Hindlimb muscle (tissue), 1 donor: ENCODE measurements at regions not wholly inside any gene's neighbourhood (a gene's known extent, or its start where the extent isn't known, plus 50 kb on each side); places are given as distances from the start of the nearest gene placed in this dataset.
"Not testable (repeated sequence)": the region's sequence is repeated elsewhere in the genome, so short reads cannot be mapped to it uniquely, and the experiment has no call there.

Experiments used
- DNase-seq: peaks from one replicate; pipeline ENCODE4 v3.0.0-alpha.2; 2013

- DNase-seq, result no peak
Observed at GRCh38 chr2:184210329-184210728, 388.0 kb upstream of the ZNF804A start.

- DNase-seq, result no peak
Observed at GRCh38 chr2:184215745-184216144, 382.6 kb upstream of the ZNF804A start.

- DNase-seq, result no peak
Observed at GRCh38 chr2:184256611-184257010, 341.7 kb upstream of the ZNF804A start.

DNA sequence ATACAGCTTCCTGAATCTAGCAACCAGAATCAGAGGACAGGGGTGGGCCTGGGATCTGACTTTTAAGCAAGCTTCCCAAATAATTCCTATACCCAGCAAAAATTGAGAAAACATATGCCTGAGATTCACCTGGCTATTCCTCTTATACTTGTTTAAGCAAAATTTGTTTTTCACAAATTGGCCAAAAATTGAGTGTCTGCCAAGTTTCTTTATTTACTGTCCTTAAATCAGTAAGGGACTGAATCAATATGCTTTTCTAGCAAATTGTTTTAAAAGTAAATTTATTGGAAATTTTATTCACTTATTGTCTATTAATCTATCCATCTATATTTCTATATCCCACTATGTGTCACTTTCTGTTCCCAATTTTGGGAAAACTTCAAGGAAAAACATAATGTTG is 337.0 kb upstream of the ZNF804A start:
- no peak for DNase-seq

DNA sequence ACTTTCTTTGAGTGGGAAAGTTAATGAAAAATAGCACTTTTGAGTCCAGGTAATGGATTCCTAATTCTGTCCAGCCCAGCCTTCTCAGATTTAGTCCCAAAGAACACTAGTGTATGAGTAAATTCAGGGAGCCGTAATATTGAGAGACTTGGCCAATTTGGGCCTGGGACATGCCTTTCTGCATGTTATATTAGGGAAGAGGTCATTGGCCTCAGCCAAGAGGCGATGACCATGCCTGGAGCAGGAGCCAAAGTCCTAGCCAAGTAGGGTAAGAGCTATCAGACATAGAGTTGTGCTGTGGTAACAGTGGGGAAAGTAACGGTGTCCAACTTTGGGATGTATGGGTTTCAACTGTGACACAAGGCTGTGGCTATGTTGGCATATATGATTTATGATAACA is 336.5 kb upstream of the ZNF804A start:
- DNase-seq, result no peak

DNA sequence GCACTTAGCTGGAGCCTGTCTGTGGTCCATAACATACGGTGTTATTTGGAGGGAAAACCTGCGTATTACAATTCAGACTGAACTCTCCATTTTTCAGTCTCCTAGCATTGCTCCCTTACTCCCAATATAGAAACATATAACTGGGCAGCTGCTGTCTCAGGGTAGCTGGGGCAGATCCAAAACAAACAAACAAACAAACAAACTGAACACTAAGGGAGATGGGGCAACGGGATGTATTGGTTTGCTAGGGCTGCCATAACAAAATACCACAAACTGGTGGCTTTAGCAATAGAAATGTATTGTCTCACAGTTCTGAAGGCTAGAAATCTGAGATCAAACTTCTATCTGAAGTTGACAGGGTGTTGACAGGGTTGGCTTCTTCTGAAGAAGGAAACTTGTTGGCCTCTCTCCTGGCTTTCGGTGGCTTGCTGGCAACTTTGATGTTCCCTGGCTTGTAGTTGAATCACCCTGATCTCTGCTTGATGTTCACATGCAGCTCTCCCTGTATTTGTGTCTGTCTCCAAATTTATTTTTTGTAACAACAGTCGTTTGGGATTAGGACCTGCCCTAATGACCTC is 329.3 kb upstream of the ZNF804A start:
- no peak for DNase-seq

DNA sequence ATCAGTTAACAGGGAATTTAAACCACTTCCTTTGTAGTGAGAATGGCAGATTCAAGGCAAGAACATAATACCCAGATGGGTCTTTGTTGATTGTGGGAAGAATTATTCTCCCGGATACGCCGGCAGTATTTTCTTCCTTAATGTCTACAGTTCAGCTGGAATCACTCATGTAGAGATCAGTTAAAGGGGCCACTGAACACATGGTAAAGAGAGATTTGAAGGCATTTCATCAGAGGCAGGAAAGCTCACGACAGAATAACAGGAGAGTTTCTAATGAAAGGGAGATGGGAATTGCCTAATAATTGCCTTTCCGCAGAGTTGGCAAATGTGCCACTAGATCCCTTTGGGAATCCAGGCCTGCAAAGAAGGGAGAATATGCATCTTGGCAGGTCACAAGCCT is 327.7 kb upstream of the ZNF804A start:
- no peak for DNase-seq

DNA sequence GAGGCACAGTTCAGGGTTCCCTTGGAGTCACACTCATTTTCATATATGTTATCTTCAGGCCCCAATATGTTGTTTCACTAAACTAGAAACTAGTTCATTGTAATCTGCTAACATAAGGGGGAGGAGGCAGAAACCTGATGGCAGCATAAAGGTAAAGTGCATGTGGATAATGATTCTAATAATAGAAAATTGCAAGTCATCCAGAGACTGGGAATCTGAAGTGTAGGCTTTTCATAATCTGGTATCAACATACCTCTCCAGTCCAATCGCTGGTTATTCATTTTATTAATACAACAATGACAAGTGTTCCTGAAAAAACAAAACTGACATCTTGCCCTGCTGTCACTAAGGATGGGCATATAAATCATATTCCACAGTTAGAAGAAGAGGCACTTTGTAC is 326.3 kb upstream of the ZNF804A start:
- no peak for DNase-seq

GRCh38 chr2:184294831-184295230 is 303.5 kb upstream of the ZNF804A start:
- no peak for DNase-seq

- DNase-seq, result no peak
Observed at GRCh38 chr2:184297085-184297484, 301.2 kb upstream of the ZNF804A start.

GRCh38 chr2:184302506-184302905 is 295.8 kb upstream of the ZNF804A start:
- DNase-seq, result no peak

GRCh38 chr2:184304006-184304405 is 294.3 kb upstream of the ZNF804A start:
- DNase-seq, result no peak

GRCh38 chr2:184305105-184305504 is 293.2 kb upstream of the ZNF804A start:
- no peak for DNase-seq

- DNase-seq, result no peak
Observed at GRCh38 chr2:184308706-184309105, 289.6 kb upstream of the ZNF804A start.

- no peak for DNase-seq
Observed at GRCh38 chr2:184312970-184313369, 285.4 kb upstream of the ZNF804A start.

DNA sequence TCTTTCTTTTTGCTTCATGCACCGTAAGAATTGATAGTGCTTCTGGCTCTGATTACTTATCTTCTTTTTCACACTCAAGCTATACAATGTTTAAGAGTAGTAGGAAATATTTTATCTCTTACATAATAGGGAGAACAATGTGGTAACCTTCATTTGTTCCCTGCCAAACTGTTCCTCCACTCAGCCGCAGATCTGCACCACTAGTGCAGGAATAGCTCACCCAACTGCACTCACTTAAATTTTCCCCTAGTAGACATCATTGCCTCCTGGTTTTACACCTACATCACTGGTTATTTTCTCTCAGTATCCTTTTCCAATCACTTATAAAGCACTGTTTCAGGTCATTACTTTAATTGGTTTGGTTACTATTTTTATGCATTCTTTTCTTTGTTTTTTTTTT is 283.5 kb upstream of the ZNF804A start:
- no peak for DNase-seq

DNA sequence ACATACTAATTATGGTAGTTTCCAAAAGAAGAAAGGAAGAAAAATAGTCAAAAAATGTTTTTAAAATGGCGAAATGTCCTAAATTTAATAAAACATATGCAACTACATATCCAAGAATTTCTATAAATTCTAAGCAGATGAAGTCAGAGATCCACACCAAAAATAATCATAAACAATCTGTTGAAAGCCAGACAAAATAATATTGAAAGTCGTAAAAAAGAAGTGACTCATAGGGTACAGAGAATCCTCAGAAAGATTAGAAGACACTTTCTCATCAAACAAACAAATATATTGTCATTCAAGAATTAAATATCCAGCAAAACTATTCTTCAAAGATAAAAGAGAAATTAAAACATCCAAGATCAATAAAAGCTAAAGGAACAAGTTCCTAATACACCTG is 281.4 kb upstream of the ZNF804A start:
- no peak for DNase-seq

- DNase-seq, result no peak
Observed at GRCh38 chr2:184322615-184323014, 275.7 kb upstream of the ZNF804A start.

DNA sequence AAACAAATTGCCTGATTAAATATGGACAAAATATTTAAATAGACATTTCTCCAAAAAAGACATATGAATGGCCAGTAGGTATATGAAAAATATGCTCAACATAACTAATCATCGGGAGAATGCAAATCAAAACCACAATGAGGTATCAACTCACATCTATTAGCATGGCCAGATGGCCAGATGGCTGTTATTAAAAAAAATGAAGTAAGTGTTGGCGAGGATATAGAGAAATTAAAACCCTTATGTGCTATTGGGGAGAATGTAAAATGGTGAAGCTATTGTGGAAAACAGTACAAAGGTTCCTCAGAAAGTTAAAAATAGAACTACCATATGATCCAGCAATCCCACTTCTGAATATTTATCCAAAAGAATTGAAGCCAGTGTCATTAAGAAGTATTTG is 272.3 kb upstream of the ZNF804A start:
- no peak for DNase-seq

GRCh38 chr2:184327805-184328204 is 270.5 kb upstream of the ZNF804A start:
- DNase-seq, result not testable (repeated sequence)

DNA sequence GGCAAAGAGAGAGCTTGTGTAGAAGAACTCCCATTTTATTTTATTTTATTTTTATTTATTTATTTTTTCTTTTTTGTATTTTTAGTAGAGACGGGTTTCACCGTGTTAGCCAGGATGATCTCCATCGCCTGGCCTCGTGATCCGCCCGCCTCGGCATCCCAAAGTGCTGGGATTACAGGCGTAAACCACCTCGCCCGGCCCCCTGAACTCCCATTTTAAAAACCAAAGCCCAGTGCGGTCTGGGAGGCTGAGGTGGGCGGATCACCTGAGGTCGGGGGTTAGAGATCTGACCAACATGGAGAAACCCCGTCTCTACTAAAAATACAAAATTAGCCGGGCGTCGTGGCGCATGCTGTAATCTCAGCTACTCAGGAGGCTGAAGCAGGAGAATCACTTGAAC is 267.8 kb upstream of the ZNF804A start:
- not testable (repeated sequence) for DNase-seq

DNA sequence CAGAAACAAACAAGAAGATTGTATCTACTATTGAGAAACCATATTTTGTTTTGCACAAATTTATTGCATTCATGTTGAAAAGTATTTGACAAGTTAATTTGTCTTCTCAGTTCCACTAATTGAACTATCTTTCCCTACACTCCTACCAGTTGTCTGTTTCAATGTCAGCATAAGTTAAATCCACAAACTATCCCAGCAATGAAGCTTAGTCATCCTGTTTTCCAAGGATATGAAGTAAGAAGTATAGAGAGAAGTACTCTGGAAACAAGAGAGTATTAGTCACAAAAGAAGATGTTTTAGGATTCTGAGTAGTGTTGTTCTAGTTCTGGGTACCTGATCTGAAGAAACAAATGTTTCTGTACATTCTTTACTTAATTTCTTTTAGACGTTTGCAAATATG is 261.6 kb upstream of the ZNF804A start:
- DNase-seq, result no peak

DNA sequence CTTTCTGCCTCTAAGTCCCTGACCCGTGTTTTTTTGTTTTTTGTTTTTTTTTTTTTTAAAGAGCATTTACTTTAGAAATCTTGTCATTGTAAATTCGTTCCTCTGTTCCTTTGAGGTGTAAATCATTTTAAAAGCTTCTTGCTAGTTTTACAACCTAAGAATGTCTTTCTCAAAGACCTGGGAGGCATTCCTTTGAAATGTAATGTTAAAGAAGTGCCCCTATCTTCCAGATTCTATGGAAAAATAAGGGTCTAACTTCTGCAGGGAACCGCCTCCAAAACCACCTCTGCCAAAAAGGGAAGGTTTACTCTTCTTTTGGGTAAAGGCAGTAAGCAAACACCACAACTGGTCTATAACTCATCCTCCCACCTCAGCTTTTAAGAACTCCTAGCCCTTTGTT is 259.6 kb upstream of the ZNF804A start:
- no peak for DNase-seq

DNA sequence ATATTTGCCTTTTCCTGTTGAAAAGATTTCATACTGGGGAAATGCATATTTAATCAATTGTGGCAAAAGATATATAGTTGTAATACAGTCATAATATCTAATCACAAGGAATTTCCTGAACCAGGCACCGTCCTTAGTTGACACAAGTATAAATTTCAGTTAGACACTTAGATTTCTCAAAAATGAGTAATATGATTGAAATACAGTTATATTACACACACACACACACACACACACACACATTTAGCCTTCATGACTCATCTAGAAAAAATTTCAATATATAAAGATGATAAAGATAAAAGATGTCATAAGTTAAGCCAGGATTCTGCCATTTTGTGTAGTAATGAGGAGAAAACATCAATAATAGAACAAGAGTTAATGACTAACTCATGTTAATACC is 258.4 kb upstream of the ZNF804A start:
- DNase-seq, result no peak

- DNase-seq, result no peak
Observed at GRCh38 chr2:184346338-184346862, 251.9 kb upstream of the ZNF804A start.
